Keratinocyte (primary cell): ENCODE measurements at regions not wholly inside any gene's neighbourhood (a gene's known extent, or its start where the extent isn't known, plus 50 kb on each side); places are given as distances from the start of the nearest gene placed in this dataset.

ENCODE experiments used
- DNase-seq: peaks from one replicate; pipeline ENCODE4 v3.0.0-alpha.2; 2011; ENCODE audit warnings: low read depth, missing footprints, low spot score
- FAIRE-seq: peaks from 2 replicates; lab custom pipeline; 2011; peaks lifted over from hg19 to GRCh38; lab: Jason Lieb, UNC
- H2AFZ ChIP-seq: 2 replicates; pipeline ENCODE4 v1.6.0; 2012; ENCODE audit warnings: low read length, control low read depth, inconsistent platforms; ENCODE audit not compliant: control insufficient read depth
- H3K27ac ChIP-seq: 2 replicates; pipeline ENCODE4 v1.5.1; 2011; ENCODE audit warnings: low read length; ENCODE audit not compliant: control insufficient read depth, insufficient read depth
- H3K27me3 ChIP-seq: 3 replicates; pipeline ENCODE4 v1.6.0; 2011; ENCODE audit warnings: low read length; ENCODE audit not compliant: control insufficient read depth, insufficient read depth; ENCODE audit errors: extremely low read depth
- H3K36me3 ChIP-seq, 2 experiments: 2 replicates in 1 of 2; 3 replicates in 1 of 2; pipeline ENCODE4 v1.5.1; 2011; ENCODE audit warnings: low read length in 2 of 2, mild to moderate bottlenecking in 1 of 2; ENCODE audit not compliant: control insufficient read depth in 2 of 2, insufficient read depth in 2 of 2; ENCODE audit errors: extremely low read depth in 1 of 2
- H3K4me1 ChIP-seq: 3 replicates; pipeline ENCODE4 v1.5.1; 2011; ENCODE audit warnings: low read length; ENCODE audit not compliant: control insufficient read depth, insufficient read depth; ENCODE audit errors: extremely low read depth
- H3K4me2 ChIP-seq: 3 replicates; pipeline ENCODE4 v1.6.0; 2011; ENCODE audit warnings: low read depth, low read length; ENCODE audit not compliant: control insufficient read depth, insufficient read depth; ENCODE audit errors: extremely low read depth
- H3K4me3 ChIP-seq, 3 experiments: fragments of 200-600 bp in 1 of 3; sonication (generic) in 1 of 3; 2 replicates in 2 of 3; 3 replicates in 1 of 3; pipeline ENCODE4 v1.5.1; 2011 to 2016; ENCODE audit warnings: low read length in 3 of 3, mild to moderate bottlenecking in 3 of 3, control low read depth in 2 of 3, inconsistent platforms in 1 of 3, low read depth in 1 of 3, mixed read lengths in 1 of 3, mixed run types in 1 of 3, moderate library complexity in 1 of 3; ENCODE audit not compliant: control insufficient read depth in 2 of 3, insufficient read depth in 2 of 3; ENCODE audit errors: extremely low read depth in 1 of 3
- H3K79me2 ChIP-seq: 2 replicates; pipeline ENCODE4 v1.6.0; 2012; ENCODE audit warnings: low read length; ENCODE audit not compliant: control insufficient read depth, insufficient read depth
- H3K9ac ChIP-seq: 3 replicates; pipeline ENCODE4 v1.6.0; 2011; ENCODE audit warnings: low read length; ENCODE audit not compliant: control insufficient read depth, insufficient read depth; ENCODE audit errors: extremely low read depth
- H3K9me1 ChIP-seq: 3 replicates; pipeline ENCODE4 v1.6.0; 2011; ENCODE audit warnings: low read length; ENCODE audit not compliant: control insufficient read depth, insufficient read depth; ENCODE audit errors: extremely low read depth
- H3K9me3 ChIP-seq: 2 replicates; pipeline ENCODE4 v1.5.1; 2012; ENCODE audit warnings: low read depth, low read length; ENCODE audit not compliant: control insufficient read depth
- H4K20me1 ChIP-seq: 3 replicates; pipeline ENCODE4 v1.6.0; 2011; ENCODE audit warnings: low read length; ENCODE audit not compliant: control insufficient read depth, insufficient read depth; ENCODE audit errors: extremely low read depth
- EZH2 ChIP-seq: IDR thresholded peaks from one replicate; pipeline ENCODE4 v1.6.1; 2012; ENCODE audit warnings: inconsistent platforms, mild to moderate bottlenecking, low read length, moderate library complexity
- dilution Hi-C: fragments of 300-500 bp; cut with MboI; formaldehyde crosslinking; loops from one replicate; pipeline ENCODE4 v1.7.0; 2020; ENCODE audit warnings: low sequenced_read_pairs; ENCODE audit not compliant: extremely low pct_ligation_motif_present
- TF ChIP-seq, protein P1 (sequence below), 3 experiments: IDR thresholded peaks in 1 of 3; conservative IDR thresholded peaks in 1 of 3; optimal IDR thresholded peaks in 1 of 3; 2 replicates in 2 of 3; 3 replicates in 1 of 3; pipeline versions ENCODE3 to v1.5.1; 2011; ENCODE audit warnings: low read length in 3 of 3, mild to moderate bottlenecking in 3 of 3, moderate library complexity in 2 of 3, control low read depth in 1 of 3, inconsistent platforms in 1 of 3; ENCODE audit not compliant: insufficient read depth in 2 of 3; ENCODE audit errors: extremely low read depth in 1 of 3

DNA sequence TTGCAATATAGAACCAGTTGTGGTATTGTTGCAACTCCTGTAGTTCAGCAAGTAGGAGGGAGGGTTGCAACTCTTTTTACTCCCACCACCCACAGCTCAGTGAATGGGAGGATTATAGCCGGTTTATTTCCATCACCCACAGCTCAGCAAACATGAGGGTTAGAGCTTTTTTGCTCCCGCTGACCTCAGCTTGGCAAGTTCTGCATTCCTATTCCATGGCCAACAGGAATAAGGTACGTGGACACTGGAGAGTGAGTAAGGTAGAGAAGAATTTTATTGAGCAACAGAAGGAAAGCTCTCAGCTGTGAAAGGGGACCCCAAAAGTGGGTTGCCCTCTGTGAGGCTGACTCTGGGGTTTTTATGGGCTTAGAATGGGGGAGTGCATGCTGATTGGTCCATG lies 167.1 kb upstream of the SMIM30 start:
- H2AFZ ChIP-seq: no peak overlapping the region
- no peak overlapping the region for H3K4me2 ChIP-seq
- no peaks in the 10 kb centered on the region for H3K36me3 ChIP-seq
- H3K4me3 ChIP-seq: no peak overlapping the region
- TF ChIP-seq, protein P1, sequence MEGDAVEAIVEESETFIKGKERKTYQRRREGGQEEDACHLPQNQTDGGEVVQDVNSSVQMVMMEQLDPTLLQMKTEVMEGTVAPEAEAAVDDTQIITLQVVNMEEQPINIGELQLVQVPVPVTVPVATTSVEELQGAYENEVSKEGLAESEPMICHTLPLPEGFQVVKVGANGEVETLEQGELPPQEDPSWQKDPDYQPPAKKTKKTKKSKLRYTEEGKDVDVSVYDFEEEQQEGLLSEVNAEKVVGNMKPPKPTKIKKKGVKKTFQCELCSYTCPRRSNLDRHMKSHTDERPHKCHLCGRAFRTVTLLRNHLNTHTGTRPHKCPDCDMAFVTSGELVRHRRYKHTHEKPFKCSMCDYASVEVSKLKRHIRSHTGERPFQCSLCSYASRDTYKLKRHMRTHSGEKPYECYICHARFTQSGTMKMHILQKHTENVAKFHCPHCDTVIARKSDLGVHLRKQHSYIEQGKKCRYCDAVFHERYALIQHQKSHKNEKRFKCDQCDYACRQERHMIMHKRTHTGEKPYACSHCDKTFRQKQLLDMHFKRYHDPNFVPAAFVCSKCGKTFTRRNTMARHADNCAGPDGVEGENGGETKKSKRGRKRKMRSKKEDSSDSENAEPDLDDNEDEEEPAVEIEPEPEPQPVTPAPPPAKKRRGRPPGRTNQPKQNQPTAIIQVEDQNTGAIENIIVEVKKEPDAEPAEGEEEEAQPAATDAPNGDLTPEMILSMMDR (optimal IDR thresholded peaks at IDR 0.05 in 1 of 3, IDR thresholded peaks at IDR 0.05 in 1 of 3, conservative IDR thresholded peaks at IDR 0.05 in 1 of 3; ENCODE audit: extremely low read depth in 1 of 3, insufficient read depth in 2 of 3, low read length in 3 of 3): no peak
- TF ChIP-seq EZH2: no peak
- H3K79me2 ChIP-seq: no peaks in the 10 kb centered on the region
- H3K27me3 ChIP-seq: no peaks in the 10 kb centered on the region
- H3K27ac ChIP-seq: no peak overlapping the region
- H3K9me1 ChIP-seq: no peaks in the 10 kb centered on the region
- H3K9me3 ChIP-seq: no peaks in the 10 kb centered on the region
- FAIRE-seq: no peak
- H4K20me1 ChIP-seq: no peaks in the 10 kb centered on the region
- H3K9ac ChIP-seq: no peak overlapping the region
- H3K4me1 ChIP-seq: no peaks in the 10 kb centered on the region
- dilution Hi-C loops: no loop called here
- DNase-seq: no peak

DNA sequence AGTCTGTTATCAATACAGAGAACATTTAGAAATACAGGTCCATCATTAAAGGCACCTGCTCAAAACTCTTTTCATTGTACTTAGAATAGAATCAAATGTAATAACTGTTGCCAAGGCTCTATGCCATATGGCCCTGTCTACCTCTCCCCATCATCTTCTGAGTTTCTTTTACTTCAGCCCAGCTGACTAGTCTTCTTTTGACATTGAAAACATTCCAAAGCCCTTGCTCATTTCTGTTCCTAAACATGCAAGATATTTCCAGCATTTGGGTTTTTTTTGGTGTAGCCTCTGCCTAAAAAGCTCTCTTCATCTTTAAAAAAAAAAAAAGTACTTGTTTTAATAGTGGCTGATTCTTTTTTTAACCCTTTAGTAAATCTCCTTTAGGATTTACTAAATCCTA lies 165.5 kb upstream of the SMIM30 start:
- no peak for DNase-seq
- no peak overlapping the region for H3K4me2 ChIP-seq
- H3K4me1 ChIP-seq: no peaks in the 10 kb centered on the region
- no peak overlapping the region for H2AFZ ChIP-seq
- H3K79me2 ChIP-seq: no peaks in the 10 kb centered on the region
- no peaks in the 10 kb centered on the region for H3K9me3 ChIP-seq
- H3K27ac ChIP-seq: no peak overlapping the region
- H4K20me1 ChIP-seq: no peaks in the 10 kb centered on the region
- no peak overlapping the region for H3K4me3 ChIP-seq
- H3K9ac ChIP-seq: no peak overlapping the region
- no peaks in the 10 kb centered on the region for H3K9me1 ChIP-seq
- no peaks in the 10 kb centered on the region for H3K27me3 ChIP-seq
- no peak for FAIRE-seq
- dilution Hi-C loops: no loop called here
- H3K36me3 ChIP-seq: no peaks in the 10 kb centered on the region
- TF ChIP-seq EZH2: no peak
- TF ChIP-seq, protein P1 (optimal IDR thresholded peaks at IDR 0.05 in 1 of 3, IDR thresholded peaks at IDR 0.05 in 1 of 3, conservative IDR thresholded peaks at IDR 0.05 in 1 of 3; ENCODE audit: extremely low read depth in 1 of 3, insufficient read depth in 2 of 3, low read length in 3 of 3): no peak
